Colonic mucosa (tissue), 4 donors: ENCODE measurements at regions not wholly inside any gene's neighbourhood (a gene's known extent, or its start where the extent isn't known, plus 50 kb on each side); places are given as distances from the start of the nearest gene placed in this dataset.
"Not testable (repeated sequence)": the region's sequence is repeated elsewhere in the genome, so short reads cannot be mapped to it uniquely, and the experiment has no call there.

Experiments
- DNase-seq: peaks from one replicate; pipeline ENCODE4 v3.0.0-alpha.2; 2020
- H3K27ac ChIP-seq: fragments of 200-600 bp; one replicate; pipeline ENCODE4 v1.8.0; 2021
- H3K27me3 ChIP-seq: fragments of 200-600 bp; one replicate; pipeline ENCODE4 v1.8.0; 2021
- H3K36me3 ChIP-seq: fragments of 200-600 bp; one replicate; pipeline ENCODE4 v1.8.0; 2021
- H3K4me1 ChIP-seq: fragments of 200-600 bp; one replicate; pipeline ENCODE4 v1.8.0; 2021; ENCODE audit warnings: mild to moderate bottlenecking
- H3K4me3 ChIP-seq: fragments of 200-600 bp; one replicate; pipeline ENCODE4 v1.8.0; 2021
- H3K9ac ChIP-seq, 2 donors: one replicate each; pipeline ENCODE4 v1.7.0; 2013; ENCODE audit warnings: control low read depth in 2 of 2, low read depth in 2 of 2, low read length in 2 of 2
- H3K9me3 ChIP-seq: fragments of 200-600 bp; one replicate; pipeline ENCODE4 v1.8.0; 2021
- intact Hi-C: fragments of 100-400 bp; cut with DNase I; formaldehyde crosslinking; loops from one replicate; pipeline ENCODE4 v1.14.1; 2022
- TF ChIP-seq, protein P1 (sequence below): fragments of 200-600 bp; IDR thresholded peaks from one replicate; pipeline ENCODE4 v1.8.0; 2022; ENCODE audit warnings: antibody characterized with exemption, mild to moderate bottlenecking
- donor health status: healthy.
- donor health status: DM: no; HTN: no; CAD: no.
- donor health status: DM: no; HTN: no; CAD: no.

DNA sequence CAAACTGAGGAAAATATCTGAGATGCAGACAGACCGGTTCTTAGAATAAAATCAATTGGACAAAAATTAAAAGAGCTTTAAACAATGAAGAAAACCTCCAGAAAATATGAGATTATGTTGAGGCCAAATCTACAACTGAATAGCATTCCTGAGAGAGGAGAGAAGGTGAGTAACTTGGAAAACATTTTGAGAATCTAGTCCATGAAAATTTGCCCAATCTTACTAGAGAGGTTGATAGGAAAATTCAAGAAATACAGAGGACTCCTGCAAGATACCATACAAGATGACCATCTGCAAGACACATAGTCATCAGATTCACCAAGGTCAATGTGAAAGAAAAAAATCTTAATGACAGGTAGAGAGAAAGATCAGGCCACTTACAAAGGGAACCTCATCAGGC is 437.7 kb upstream of the ADGRB3 start:
- Histone ChIP-seq H3K4me3 (no peak overlapping the region), H3K36me3 (no peaks in the 10 kb centered on the region), H3K4me1 (no peaks in the 10 kb centered on the region), H3K9ac (no peak overlapping the region), H3K9me3 (no peaks in the 10 kb centered on the region), H3K27me3 (no peaks in the 10 kb centered on the region), H3K27ac (no peak overlapping the region)
- no peak for DNase-seq
- TF ChIP-seq, protein P1, sequence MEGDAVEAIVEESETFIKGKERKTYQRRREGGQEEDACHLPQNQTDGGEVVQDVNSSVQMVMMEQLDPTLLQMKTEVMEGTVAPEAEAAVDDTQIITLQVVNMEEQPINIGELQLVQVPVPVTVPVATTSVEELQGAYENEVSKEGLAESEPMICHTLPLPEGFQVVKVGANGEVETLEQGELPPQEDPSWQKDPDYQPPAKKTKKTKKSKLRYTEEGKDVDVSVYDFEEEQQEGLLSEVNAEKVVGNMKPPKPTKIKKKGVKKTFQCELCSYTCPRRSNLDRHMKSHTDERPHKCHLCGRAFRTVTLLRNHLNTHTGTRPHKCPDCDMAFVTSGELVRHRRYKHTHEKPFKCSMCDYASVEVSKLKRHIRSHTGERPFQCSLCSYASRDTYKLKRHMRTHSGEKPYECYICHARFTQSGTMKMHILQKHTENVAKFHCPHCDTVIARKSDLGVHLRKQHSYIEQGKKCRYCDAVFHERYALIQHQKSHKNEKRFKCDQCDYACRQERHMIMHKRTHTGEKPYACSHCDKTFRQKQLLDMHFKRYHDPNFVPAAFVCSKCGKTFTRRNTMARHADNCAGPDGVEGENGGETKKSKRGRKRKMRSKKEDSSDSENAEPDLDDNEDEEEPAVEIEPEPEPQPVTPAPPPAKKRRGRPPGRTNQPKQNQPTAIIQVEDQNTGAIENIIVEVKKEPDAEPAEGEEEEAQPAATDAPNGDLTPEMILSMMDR, result no peak
- intact Hi-C loops, result no loop called here

DNA sequence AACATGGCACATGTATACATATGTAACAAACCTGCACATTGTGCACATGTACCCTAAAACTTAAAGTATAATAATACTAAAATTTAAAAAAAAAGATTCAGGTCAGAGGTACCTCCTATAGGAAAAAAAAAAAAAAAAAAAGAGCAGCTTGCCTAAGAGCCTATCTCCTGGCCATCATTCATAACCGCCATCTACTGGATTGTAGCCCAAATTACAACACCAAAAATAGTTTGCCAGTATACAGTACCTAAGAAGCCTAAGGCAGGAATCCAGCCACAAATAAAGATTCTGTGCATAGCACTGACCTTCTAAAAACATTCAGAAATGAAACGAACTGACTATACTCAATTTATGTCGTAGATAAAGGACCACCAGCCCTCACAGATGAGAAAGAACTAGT is 438.4 kb upstream of the ADGRB3 start:
- H3K27me3 ChIP-seq, result no peaks in the 10 kb centered on the region
- H3K4me1 ChIP-seq, result no peaks in the 10 kb centered on the region
- no peaks in the 10 kb centered on the region for H3K9me3 ChIP-seq
- DNase-seq, result no peak
- H3K4me3 ChIP-seq, result no peak overlapping the region
- intact Hi-C loops, result no loop called here
- TF ChIP-seq, protein P1, result no peak
- no peaks in the 10 kb centered on the region for H3K36me3 ChIP-seq
- no peak overlapping the region for H3K27ac ChIP-seq
- H3K9ac ChIP-seq, result no peak overlapping the region

DNA sequence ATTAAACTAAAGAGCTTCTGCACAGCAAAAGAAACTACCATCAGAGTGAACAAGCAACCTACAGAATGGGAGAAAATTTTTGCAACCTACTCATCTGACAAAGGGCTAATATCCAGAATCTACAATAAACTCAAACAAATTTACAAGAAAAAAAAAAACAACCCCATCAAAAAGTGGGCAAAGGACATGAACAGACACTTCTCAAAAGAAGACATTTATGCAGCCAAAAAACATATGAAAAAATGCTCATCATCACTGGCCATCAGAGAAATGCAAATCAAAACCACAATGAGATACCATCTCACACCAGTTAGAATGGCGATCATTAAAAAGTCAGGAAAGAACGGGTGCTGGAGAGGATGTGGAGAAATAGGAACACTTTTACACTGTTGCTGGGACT is 439.3 kb upstream of the ADGRB3 start:
- H3K4me3 ChIP-seq, H3K9ac ChIP-seq, H3K27me3 ChIP-seq, H3K36me3 ChIP-seq, H3K9me3 ChIP-seq, H3K27ac ChIP-seq, DNase-seq, H3K4me1 ChIP-seq, intact Hi-C loops: not testable (repeated sequence)

DNA sequence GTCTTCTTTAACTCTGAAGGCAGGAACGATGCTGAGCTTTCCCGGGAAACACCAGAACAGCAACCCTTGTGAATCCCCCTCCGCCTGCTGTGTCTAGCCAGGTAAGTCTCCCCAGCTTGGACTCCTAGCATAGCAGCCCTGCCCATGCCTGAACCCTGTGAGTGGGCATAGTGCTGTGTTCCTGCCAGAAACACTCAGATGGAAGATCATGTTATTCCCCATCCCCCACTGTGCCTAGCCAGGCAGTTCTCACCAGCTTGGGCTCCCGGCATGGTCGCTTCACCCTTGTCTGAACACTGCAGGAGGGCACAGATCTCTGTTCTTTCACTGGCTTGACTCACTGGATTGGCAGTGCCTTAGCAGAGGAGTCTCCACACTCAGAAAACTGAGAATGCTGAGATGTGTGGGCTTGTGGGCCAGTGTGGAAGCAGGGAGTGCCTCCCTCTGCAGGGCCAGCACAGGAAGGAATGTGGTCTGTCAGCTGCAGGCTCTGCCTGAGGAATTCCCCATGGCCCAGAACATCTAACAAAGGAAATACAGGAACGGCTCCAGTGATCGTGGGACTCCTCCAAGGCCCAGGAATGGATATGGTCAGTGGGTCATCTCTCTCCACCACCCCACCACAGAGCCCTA is 440.1 kb upstream of the ADGRB3 start:
- no peaks in the 10 kb centered on the region for H3K27me3 ChIP-seq
- no peak overlapping the region for H3K4me3 ChIP-seq
- no peaks in the 10 kb centered on the region for H3K9me3 ChIP-seq
- no peaks in the 10 kb centered on the region for H3K36me3 ChIP-seq
- no peak for DNase-seq
- no peak overlapping the region for H3K9ac ChIP-seq
- no peaks in the 10 kb centered on the region for H3K4me1 ChIP-seq
- TF ChIP-seq, protein P1, result no peak
- no peak overlapping the region for H3K27ac ChIP-seq
- intact Hi-C loops, result no loop called here

DNA sequence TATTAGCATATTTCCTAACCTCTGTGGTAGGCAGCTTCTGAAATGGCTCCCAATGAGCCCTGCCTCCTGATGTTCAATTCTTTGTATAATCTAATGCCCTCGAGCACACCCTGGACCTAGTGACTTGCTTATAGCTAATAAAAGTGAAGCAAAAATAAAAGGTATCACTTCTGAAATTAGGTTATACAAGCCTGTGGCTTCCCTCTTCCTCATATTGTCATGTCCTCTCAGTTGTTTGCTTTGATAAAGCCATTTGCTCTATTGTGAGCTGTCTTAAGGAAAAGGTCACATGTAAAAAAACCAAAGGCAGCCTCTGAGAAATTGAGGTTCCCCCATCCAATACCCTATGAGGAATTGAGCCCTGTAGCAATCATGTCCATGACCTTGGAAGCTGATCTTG is 442.1 kb upstream of the ADGRB3 start:
- intact Hi-C loops, result no loop called here
- Histone ChIP-seq H3K27ac (no peak overlapping the region), H3K4me1 (no peaks in the 10 kb centered on the region), H3K4me3 (no peak overlapping the region), H3K9ac (no peak overlapping the region), H3K36me3 (no peaks in the 10 kb centered on the region), H3K9me3 (no peaks in the 10 kb centered on the region), H3K27me3 (no peaks in the 10 kb centered on the region)
- DNase-seq, result no peak
- TF ChIP-seq, protein P1, result no peak

DNA sequence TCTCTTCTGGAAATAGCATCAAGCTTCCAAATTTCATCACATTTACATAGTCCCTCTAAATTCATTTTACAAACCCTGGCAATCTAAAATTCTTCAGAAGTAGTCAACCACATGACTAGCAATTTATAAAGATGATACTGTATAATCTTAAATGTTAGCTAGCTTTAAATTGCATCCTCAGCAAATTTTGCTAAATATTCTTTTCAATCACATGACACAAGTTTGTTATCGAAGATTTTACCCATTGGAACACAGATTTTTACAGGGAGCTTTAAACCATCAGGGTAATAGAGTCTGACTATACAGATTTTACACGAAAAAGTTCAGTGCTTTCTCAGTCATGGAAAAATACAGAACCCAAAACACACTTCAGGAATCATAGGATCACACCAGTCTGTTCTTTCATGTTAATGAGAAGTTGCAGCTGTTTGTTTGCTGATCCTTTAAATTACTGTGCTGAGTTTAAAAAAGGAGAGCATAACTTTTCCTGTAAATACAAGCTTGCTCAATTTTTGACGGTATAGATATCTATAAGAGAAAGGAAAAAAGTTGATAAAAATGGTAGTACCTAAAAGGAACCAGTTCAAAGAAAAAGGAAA is 445.8 kb upstream of the ADGRB3 start:
- no peak overlapping the region for H3K4me3 ChIP-seq
- H3K4me1 ChIP-seq, result no peaks in the 10 kb centered on the region
- H3K9ac ChIP-seq, result no peak overlapping the region
- H3K9me3 ChIP-seq, result no peaks in the 10 kb centered on the region
- no peaks in the 10 kb centered on the region for H3K27me3 ChIP-seq
- no peak for DNase-seq
- no peak overlapping the region for H3K27ac ChIP-seq
- intact Hi-C loops, result no loop called here
- H3K36me3 ChIP-seq, result no peaks in the 10 kb centered on the region
- TF ChIP-seq, protein P1, result no peak
